ENCODE measurements at regions not wholly inside any gene's neighbourhood (a gene's known extent, or its start where the extent isn't known, plus 50 kb on each side); places are given as distances from the start of the nearest gene placed in this dataset.
"Not testable (repeated sequence)": the region's sequence is repeated elsewhere in the genome, so short reads cannot be mapped to it uniquely, and the experiment has no call there.

DNA sequence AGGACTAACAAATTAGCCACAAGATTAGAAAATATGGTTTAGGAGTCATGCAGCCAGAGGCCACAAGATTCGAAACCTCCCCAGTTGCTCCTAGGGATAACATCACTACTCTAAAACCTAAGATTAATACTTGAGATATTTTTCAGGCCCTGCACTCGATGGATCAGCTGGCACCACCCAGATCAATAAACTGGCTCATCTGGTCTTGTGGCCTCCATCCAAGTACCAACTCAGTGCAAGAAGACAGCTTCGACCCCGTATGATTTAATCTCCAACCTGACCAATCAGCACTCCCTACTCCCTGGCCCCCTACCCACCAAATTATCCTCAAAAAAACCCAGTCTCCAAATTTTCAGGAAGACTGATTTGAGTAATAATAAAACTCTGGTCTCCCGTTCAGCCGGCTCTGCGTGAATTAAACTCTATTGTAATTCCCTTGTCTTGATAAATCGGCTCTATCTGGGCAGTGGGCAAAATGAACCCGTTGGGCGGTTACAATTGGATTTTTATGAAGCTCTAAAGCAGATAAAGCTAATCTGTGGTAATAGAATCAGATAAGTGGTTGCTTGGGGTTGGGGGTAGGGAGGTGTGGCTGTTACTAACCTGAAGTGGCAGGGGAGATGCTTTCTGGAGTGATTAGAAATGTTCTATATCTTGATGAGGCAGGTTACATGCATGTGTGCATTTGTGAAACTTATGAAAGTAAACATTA lies 91.8 kb upstream of the ATXN3L start:
- no peak overlapping the region for H3K27ac ChIP-seq
- no peak for TF ChIP-seq CTCF (conservative IDR thresholded peaks at IDR 0.05)

DNA sequence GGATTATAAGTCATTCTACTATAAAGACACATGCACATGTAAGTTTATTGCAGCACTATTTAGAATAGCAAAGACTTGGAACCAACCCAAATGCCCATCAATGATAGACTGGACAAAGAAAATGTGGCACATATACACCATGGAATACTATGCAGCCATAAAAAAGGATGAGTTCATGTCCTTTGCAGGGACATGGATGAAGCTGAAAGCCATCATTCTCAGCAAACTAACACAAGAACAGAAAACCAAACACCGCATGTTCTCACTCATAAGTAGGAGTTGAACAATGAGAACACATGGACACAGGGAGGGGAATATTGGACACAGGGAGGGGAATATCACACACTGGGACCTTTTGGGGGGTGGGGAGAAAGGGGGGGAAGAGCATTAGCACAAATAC lies 88.7 kb upstream of the ATXN3L start:
- not testable (repeated sequence) for H3K27ac ChIP-seq

DNA sequence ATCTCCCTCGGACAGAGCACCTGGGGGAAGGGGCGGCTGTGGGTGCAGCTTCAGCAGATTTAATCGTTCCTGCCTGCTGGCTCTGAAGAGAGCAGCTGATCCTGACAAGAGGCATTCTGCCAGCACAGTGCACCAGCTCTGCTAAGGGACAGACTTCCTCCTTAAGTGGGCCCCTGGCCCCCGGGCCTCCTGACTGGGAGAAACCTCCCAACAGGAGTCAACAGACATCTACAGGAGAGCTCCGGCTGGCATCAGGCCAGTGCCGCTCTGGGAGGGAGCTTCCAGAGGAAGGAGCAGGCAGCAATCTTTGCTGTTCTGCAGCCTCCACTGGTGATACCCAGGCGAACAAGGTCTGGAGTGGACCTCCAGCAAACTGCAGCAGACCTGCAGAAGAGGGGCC lies 84.9 kb upstream of the ATXN3L start:
- H3K27ac ChIP-seq, result not testable (repeated sequence)

DNA sequence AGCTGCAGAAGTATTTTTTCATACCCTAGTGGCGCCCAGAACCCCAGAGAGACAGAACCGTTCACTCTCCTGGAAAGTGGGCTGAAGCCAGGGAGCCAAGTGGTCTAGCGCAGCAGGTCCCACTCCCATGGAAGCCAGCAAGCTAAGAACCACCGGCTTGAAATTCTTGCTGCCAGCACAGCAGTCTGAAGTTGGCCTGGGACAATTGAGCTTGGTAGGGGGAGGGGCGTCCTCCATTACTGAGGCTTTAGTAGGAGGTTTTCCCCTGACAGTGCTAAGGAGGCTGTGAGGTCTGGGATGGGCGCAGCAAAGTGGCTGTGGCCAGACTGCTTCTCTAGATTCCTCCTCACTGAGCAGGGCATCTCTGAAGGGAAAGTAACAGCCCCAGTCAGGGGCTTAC lies 84.5 kb upstream of the ATXN3L start:
- no peak overlapping the region for H3K27ac ChIP-seq
- TF ChIP-seq CTCF (conservative IDR thresholded peaks at IDR 0.05), result no peak

DNA sequence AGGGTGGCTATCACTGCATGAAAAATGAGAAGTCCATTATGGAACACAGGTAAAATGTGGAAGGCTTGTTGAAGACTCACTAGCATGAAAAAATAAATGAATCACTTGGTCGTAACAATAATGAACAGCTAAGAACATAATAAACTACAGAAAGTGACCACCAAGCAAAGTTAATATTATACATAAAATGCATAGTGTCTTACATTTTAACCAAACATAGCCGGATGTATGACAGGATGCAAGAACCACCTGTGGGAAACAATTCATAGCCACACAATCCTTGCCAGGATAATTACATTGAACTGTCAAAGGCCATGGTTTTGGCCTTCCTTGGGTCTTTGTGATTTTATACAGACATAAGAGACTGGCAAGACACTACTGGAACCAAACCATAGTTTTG lies 81.9 kb upstream of the ATXN3L start:
- no peak overlapping the region for H3K27ac ChIP-seq
- no peak for TF ChIP-seq CTCF (conservative IDR thresholded peaks at IDR 0.05)

- TF ChIP-seq CTCF (conservative IDR thresholded peaks at IDR 0.05), result no peak
- H3K27ac ChIP-seq, result no peak overlapping the region
Measured at GRCh38 chrX:13398839-13399238, 79.0 kb upstream of the ATXN3L start.

DNA sequence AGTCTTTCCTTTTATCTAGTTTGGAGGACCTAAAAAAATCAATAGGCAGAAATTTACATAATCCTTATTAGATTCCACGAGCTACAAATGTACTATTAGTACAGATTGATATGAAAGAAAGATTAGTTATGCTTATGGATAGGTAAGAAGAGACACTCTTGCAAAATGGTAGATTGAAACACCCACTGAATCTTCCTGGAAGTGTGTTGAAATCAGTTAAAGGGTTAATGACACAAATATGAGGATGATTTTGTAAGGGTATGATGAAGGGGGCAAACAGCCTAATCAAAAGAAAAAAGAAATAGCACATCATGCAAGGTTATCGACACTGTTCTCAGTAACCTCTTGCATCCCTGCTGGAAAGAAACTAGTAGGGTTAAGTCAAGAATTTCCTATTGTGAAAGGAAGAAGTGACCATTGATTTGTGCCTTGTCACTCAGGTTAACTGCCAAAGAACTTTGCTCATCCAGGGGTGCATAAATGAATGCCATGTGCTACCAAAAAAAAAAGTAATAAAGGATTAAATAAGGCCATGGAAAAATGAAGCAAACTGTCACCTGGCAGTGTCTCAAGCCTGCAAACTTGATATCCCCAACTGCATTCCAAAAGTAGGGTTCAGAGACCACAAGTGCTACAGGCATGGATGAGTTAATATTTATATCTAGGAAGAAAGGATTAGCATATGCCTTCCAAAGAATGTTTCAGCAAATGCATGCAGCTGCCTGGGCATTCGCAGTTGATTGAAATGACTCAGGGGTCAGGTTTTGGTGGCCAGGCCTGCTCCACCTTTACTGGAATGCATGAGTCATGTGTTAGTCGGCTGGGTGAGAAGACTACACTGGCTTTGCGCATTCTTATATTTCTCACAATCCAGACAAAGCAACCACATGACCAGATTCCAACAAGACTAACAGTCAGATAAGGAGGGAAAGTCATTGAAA lies 78.3 kb upstream of the ATXN3L start:
- no peak overlapping the region for H3K27ac ChIP-seq
- TF ChIP-seq CTCF (conservative IDR thresholded peaks at IDR 0.05), result no peak

- no peak for TF ChIP-seq CTCF (conservative IDR thresholded peaks at IDR 0.05)
- H3K27ac ChIP-seq, result no peak overlapping the region
Measured at GRCh38 chrX:13396924-13397323, 77.1 kb upstream of the ATXN3L start.

Measured in VCaP (cell line).